ENCODE measurements at regions not wholly inside any gene's neighbourhood (a gene's known extent, or its start where the extent isn't known, plus 50 kb on each side); places are given as distances from the start of the nearest gene placed in this dataset.

DNA sequence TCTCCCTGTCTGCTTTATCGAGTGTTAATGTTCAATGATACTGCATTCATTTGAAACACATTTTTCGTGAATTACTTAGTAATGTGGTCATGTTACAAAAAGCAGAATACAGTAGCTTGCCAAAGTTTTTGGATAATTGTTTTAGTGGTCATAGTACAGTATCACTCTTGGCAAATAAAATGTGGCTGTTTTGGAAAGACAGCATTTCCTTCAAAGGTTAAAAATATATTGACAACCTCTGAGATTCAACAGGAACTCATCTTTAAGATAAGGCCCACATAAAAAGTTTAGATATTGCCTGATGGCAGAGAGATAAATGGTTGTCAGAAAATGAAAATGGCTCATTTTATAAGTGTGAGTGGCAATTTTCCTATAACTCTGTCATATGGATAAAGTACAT is 297.7 kb upstream of the MAN1A1 start:
- no peak for DNase-seq (ENCODE audit: low spot score)

DNA sequence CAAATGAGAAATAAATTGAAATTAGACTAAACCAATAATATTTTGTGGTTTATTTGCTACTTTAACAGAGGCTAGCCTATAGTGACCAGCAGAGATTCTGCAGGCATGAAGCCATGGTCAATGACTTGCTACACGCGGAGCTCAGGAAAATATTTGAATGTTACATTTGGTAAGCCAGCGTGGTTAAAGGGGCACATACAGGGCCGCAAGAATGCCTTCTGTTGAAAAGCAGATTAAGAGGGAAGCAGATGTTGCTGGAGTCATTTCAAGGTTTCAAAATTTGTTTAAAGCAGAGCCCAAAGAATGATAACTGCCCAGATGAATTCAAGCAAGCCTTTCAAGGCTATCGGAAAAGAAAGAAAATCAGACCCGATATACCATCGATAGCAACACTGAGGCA is 294.3 kb upstream of the MAN1A1 start:
- DNase-seq (ENCODE audit: low spot score): no peak

DNA sequence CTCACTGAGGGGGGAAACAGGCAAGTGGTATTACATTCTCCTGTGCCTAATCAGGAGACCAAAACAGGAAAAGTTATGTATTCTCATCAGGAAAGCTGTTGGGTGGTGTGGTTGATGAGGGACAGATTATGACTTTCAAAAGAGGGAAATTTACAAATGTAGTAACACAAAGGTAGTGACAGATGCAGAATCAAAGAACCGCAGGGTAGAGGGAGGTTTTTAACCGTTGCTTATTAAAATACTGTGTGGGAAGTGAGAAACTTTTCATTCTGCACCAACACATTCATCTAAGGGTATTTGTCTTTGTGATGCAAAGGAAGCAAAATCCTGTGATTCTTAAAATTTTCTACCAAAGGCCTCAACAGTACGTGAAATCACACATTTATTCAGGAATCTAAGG is 288.2 kb upstream of the MAN1A1 start:
- no peak for DNase-seq (ENCODE audit: low spot score)

DNA sequence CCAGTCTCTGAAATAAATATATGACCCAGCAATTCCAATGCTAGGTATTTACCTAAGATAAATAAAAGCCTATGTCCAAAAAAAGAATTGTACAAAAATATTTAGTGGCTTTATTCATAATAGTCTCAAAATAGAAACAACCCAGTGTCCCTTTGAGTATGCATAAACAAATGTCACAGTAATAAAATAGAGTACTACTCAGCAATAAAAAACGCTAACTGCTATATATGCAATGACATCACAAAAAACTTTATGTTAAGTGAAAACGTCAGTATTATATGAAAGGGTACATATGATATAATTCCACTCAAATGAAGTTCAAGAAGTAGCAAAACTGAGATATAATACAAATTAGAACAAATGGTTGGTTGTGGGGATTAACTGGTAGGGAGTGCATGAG is 286.5 kb upstream of the MAN1A1 start:
- DNase-seq (ENCODE audit: low spot score): no peak

DNA sequence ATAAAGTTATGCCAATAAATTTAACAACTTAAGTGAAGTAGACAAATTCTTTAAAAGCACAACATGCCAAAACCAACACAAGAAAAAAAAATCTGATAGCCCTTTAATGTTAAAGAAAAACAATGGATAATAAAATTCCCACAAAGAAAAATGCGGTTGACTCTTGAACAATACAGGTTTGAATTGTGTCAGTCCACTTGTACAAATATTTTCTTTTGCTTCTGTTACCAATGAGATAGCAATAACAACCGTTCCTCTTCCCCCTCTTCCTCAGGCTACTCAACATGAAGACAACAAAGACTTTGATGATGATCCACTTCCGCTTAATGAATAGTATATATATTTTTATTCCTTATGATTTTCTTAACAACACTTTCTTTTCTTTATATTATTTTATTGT is 283.9 kb upstream of the MAN1A1 start:
- DNase-seq (ENCODE audit: low spot score): no peak

DNA sequence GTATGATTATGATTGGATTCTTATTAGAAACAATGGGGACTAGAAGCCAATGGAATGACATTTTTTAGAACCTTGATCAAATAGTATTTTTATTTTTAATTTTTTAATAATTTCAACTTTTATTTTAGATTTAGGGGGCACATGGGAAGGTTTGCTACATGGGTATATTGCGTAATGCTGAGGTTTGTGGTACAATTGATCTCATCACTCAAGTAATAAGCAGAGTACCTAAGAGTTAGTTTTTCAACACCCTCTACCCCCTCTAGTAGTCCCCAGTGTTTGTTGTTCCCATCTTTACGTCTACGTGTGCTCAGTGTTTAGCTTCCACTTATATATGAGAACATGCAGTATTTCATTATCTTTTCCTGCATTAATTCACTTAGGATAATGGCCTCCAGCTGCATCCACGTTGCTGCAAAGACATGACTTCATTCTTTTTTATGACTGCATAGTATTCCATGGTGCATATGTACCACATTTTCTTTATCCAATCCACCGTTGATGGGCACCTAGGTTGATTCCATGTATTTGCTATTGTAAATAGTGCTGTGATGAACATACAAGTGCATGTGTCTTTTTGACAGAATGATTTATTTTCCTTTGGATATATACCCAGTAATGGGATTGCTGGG is 281.1 kb upstream of the MAN1A1 start:
- DNase-seq (ENCODE audit: low spot score): no peak

DNA sequence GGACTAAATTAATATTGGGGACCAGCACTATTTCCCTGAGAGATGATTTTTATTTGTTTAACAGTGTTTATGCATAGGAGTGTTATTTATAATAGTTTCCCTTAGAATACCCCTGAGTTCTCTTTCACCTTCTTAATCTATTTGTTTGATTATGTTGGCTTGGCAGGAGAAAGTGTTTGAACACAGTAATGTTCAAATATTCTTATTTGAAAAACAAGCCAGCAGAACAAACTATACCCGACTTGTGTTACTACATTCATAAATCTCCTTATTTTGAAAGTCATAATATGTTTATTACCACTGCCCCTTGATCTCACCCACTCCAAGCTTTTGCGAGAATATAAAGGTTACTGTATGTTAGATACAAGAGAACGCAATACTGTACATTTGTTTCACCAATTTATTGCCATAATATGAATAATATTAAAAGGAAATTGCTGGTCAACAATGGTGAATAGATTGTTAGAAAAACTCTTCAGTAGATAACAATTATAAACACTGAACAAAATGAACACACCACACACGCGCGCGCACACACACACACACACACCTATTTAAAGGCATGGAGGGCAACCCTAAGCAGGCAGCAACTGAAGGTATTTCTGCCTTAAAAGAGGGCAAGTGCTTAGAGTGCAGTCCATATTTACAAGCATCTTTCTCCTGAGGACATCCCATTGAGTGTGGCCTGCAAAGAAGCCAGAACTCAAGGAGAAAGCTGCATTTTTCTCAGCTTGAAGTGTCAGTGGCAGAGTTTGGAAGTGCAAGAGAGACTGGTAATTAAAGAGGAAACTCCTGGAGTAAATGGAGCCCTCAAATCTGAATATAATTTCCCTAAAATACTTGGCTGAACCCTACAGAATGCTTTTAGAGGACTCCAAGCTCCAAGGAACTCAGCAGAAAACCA is 279.4 kb upstream of the MAN1A1 start:
- DNase-seq (ENCODE audit: low spot score): no peak

DNA sequence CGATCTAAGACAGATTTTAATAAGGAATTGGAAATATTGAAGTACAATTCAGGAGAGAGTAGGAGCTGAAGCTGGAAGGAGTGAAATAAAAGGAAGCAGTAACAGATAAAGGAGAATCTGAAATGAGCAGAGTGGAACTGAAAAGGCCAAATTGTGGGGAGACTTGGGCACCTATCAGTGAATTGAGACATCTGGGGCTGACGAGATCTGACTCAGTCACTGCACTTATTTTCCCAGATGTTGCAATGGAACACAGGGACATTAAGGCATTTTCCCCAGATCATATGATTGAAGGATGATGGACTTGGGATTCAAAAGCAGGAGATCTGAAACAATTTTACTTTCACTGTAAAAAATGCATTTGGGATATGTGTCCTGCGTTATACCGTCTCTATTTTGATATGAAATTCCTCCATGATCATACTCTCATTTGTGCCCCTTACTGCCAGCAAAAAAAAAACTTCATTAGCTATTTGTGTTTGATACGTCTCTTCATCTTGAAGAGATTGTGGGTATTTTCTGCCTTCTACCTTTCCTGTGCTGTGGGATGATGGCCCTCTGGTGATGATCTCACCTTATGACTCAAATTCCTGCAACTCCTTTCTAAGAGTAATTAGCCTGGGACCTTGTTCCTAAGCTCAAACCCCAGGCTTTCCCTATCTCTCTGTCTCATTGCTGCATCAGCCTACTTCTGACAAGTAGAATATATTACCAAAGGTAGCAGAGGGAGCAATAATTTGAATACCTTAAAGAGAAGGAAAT is 278.5 kb upstream of the MAN1A1 start:
- no peak for DNase-seq (ENCODE audit: low spot score)

DNA sequence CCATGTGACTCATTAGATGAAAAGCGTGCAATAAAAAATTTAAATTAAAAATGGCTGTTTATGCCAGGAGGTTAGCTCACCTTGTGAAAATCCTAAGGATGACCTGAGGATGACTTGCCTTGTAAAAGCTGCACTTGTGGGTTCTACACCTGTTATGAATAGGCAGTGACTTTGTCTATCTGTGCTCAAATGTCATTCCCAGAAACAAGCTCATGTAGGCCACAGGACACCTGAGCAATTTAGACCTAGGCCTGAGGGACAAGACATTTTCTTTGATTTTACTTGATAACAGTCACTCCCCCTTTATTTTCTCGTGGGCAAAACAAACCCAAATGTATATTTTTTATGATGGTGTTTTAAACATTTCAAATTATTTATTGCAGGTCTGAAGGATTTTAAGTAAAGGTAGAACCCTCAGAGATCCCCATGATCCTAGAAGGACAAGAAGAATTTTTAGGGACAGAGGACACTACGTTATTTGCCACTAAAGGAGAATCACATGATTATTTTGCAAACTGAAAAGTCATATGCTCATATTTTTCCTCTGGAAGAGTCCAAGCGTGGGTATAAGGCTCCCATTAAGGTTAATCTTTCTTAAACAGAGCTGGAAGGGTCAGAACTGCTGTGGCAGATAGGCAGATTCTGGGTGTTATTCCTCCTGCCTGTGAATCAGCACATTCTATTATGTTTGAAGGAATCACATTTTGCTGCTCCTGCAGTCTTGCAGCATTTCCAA is 277.5 kb upstream of the MAN1A1 start:
- no peak for DNase-seq (ENCODE audit: low spot score)

DNA sequence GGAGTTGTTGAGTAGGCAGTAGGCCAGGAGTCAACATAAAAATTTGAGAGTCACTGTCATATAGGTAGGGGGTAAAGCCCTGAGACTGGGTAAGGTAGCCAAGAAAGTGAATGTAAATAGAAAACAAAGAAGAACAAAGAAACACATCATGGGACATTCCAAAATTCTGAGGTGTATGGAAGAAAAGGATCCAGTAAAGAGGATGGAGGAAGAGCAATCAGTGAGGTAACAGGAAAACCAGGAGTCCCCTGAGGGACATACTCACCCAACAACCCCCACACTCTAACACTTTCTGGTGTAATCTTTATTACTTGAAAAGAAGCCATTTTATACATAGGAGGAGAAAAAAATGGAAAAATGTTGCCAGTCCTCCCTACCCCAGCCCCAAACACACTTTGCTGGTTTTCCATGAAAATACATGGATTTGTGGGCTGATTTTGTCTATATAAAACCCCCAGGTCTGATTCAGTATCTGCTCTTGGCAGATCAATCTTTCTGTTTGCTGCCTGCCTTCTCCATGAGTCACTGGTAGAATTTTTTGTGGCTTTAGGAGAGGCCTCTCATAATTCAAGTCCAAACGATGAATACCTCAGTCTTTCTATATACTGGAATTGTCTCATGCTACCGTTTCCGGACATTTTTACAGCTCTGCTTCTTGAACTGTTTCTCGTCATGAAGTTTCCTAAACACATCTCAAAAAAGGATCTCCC is 271.4 kb upstream of the MAN1A1 start:
- DNase-seq (ENCODE audit: low spot score): no peak

DNA sequence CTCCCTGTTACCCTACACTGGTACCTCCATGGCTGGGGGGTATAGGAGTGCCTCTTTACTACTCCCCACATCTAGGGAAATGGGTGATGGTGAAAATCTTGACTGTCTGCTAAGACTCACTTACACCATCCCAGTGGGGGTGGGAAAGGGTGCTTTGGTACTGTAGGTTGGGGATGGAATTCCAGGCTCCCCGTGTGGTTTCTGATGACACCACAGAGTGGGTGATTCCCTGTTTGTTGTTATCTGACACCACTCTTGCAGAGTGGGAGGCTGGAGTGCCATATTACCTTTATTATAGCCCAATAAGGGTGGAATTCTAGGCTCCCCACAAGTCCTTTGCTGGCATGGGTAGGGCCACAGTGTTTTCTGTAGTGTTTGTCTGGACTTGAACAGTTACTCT is 264.6 kb upstream of the MAN1A1 start:
- no peak for DNase-seq (ENCODE audit: low spot score)

DNA sequence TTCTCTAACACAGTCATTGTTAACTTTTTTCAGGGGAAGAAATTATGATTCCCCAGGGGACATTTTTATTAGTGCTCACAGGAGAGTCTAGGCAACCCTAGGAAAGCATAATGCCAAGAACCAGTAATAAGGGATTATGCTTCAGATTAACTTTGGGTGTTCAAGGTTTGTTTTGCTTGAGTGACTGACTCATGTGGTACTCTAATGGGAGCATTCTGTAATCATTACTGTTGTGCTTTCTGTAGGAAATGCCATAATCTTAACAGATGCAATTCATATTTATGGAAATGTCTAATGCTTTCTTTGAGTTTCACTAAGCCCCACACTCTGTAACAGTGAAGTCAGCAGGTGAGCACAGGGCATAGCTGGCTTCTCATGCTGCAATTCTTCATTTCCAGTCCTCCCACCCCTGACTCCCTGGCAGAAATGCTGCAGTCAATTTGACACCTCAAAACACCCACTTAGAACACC is 263.4 kb upstream of the MAN1A1 start:
- no peak for DNase-seq (ENCODE audit: low spot score)

DNA sequence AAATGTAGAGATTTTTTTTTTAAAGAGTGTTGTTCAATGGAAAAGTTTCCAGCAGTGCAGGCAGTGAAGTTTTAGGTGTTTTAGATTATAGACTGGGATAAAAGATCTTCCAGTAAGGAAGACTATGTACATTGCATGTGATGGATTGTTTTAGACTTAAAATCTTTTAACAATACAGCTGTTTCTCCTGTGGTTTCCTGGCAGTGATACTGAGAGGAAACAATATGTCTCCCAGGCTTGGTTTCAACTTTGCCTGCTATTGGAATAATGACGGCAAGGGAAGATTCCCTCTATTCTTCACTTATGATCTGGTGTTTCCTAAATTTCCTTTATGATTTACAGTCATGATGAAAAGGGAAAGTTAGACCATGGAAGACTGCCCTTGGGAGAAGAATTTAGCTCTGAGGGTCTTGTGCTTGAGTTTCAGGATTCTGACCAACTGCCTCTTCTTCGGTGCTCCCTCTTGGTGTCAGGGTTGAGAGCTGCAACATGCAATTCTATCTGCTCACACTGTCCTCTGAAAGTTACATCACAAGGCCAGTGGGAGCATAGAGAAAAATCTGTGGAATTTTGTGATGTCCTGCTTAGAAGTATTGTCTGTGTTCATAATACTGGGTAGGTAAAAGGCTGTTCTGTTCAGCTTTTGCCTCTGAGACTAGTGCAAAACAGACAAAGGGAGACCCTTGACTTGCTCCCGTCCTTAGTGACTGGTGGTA is 262.8 kb upstream of the MAN1A1 start:
- no peak for DNase-seq (ENCODE audit: low spot score)

DNA sequence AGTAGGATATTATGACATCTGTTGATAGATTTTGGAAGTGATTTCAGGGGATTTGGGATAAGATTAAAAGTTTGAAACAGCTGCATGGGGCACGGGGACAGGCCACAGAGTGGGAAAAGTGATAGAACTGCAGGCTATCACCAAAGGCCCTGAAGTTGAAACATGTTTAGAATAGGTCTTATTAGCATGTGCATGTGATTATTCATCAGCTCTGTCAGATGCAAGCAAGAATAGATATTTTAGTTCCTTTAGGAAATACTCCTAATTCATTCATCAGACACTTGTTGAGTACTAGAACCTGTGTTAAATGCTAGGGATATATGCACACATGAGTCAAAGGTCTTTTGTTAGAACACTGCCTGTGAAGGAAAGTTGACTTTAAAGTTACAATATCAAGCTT is 261.2 kb upstream of the MAN1A1 start:
- no peak for DNase-seq (ENCODE audit: low spot score)

DNA sequence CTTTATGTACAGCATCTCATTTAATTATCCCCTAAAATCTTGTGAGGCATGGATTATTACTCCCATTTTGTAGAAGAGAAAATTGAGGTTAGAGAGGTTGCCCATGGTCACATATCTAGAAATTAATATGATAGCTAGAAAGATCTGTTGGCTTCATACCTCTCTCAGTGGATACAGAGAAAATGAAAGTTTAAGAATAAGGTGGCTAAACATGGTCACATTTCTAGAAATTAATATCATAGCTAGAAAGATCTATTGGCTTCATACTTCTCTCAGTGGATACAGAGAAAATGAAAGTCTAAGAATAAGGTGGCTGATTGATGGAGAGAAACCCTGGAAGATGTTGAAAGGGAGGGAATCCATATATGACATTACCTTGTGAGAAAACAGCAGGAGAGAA is 260.7 kb upstream of the MAN1A1 start:
- DNase-seq (ENCODE audit: low spot score): no peak

DNA sequence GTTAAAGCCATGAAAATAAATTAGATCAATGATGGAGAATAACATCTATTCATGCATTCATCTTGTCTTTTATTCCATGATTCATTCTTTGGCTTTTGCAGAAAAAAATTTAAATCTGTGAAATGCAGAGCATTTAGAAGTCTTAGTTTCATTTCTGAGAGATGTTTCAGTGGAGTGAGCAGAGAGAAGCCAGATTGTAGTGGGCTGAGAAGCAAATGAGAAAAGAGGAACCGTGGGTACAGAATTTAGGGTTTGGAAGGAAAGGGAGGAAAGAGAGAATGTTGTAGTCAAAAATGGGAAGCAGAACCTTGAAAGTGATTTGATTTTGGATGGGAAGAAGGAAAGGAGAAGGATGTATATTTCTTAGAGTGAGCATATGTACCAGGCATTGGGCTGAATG is 260.3 kb upstream of the MAN1A1 start:
- DNase-seq (ENCODE audit: low spot score): no peak

DNA sequence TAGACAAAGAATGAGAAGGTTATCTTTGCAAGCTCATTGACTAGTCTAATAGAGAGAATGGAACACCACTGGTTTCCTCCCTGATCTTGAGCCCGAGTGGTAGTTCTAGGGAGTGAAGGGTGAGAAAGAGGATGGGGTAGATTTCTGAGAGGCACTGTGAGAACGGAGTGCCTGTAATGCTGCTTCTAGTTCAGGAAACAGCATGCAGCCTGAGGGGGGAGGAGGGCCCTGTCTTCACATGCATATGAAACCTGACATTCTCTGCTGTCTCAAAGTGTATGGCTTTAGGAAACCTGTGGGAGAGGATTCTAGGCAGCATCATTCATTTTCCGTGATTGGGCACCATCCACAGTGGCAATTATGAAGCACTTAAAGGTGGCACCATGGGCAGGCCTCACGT is 259.4 kb upstream of the MAN1A1 start:
- DNase-seq (ENCODE audit: low spot score): no peak

DNA sequence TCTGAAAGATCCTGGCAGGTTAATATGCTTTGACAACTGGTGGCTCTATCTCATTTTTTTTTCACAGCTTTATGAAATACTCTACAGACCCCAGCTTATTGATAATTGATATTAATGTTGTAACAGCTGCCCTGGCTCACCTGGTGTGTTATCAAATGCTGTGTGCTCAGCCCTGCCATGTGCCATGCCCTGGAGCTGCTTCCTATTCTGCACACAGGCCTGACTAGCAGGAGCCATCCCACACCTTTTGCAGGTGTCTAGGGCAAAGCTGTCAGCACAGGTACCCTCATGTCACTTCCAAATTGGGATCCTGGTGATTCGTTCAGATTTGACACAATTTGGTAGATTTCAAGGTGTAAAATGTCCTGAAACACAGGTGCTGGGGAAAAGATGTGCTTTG is 254.6 kb upstream of the MAN1A1 start:
- DNase-seq (ENCODE audit: low spot score): no peak

DNA sequence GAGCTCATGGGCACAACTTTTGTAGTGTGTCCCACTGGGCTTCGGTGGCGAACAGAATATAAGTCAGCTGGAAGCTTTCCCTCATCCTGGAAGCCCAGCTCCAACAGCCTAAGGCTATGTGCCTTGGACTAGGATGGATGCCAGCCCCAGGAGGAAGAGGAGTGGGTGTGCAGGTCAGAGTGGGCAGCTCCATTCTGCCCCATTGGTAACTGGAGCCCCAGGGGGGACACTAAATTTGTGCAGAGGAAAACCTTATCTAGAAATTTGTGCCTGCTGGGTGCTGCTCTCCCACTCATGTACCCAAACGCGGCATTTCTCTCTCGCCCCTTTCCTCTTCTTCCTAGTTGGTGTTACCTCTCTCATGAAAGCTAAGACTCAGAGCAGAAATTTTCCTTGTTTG is 253.9 kb upstream of the MAN1A1 start:
- DNase-seq (ENCODE audit: low spot score): no peak

DNA sequence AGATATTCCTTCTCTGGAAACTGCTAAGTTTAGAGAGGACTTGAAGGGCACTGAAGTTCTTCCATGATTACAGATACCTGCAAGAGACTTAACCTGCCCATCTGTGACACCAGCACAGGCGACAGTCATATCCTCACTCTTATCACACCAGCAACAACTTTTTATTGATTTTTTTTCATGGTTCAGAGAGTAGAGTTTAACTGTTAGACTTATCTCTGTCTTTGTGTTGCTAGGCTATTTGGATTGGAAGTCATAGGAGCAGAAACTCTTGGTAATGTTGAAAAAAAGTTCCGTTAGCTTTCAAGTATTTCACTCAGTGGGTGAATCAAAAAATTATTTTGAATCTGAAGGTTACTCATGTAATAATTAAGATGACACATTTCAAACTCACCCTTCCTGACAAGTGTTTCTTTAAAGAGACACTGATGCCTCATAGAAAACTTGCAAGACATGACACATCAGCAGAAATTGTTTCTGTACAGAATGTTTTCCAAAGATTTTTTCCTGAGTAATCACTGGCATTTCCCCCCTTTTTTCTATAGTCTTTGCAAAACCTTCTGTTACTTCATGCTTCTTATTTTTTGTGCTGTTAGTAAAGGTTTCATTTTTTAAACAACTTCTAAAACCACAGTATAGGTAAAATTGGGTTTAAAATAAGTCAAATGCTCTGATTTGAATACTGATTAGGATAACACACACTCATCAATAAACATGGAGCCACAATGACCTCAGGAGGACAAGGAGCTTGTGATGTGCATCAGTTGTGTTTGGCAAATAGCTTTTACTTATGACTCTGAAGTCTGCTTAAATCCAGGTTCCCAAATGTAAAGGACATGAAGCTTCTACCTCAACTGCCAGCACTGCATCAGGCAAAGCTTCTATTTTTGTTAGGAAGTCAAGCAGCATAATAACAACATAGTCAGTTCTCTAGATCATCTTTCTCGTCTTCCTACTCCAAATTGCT is 252.9 kb upstream of the MAN1A1 start:
- no peak for DNase-seq (ENCODE audit: low spot score)
